ENCODE measurements at regions not wholly inside any gene's neighbourhood (a gene's known extent, or its start where the extent isn't known, plus 50 kb on each side); places are given as distances from the start of the nearest gene placed in this dataset.

GRCh38 chr1:86224651-86225310, 68.2 kb upstream of the COL24A1 start:
- intact Hi-C loops (cut with DNase I; ENCODE audit: low total_unique reads) = no loop called here
- no peak overlapping the region for H3K27ac ChIP-seq

GRCh38 chr1:86218859-86219258, 62.3 kb upstream of the COL24A1 start:
- H3K4me1 ChIP-seq = no peaks in the 10 kb centered on the region
- intact Hi-C loops (cut with DNase I; ENCODE audit: low total_unique reads) = no loop called here
- no peaks in the 10 kb centered on the region for H3K36me3 ChIP-seq
- DNase-seq (ENCODE audit: low spot score in 2 of 2) = no peak
- H3K4me3 ChIP-seq = no peak overlapping the region
- no peak overlapping the region for H3K27ac ChIP-seq
- H3K9me3 ChIP-seq = no peaks in the 10 kb centered on the region
- TF ChIP-seq POLR2A (IDR thresholded peaks at IDR 0.05) (no peak), POLR2AphosphoS5 (IDR thresholded peaks at IDR 0.05) (no peak)
- no peaks in the 10 kb centered on the region for H3K27me3 ChIP-seq

More at GRCh38 chr1:86224651-86225310, 68.2 kb upstream of the COL24A1 start:
- DNase-seq (ENCODE audit: low spot score in 2 of 2) = no peak
- no peak overlapping the region for H3K4me3 ChIP-seq
- no peaks in the 10 kb centered on the region for H3K27me3 ChIP-seq
- no peaks in the 10 kb centered on the region for H3K9me3 ChIP-seq
- H3K4me1 ChIP-seq = no peaks in the 10 kb centered on the region
- no peak for TF ChIP-seq POLR2A (IDR thresholded peaks at IDR 0.05)
- H3K36me3 ChIP-seq = no peaks in the 10 kb centered on the region

- no peak overlapping the region for H3K27ac ChIP-seq
- H3K4me1 ChIP-seq = no peaks in the 10 kb centered on the region
- no peaks in the 10 kb centered on the region for H3K27me3 ChIP-seq
- no peak for DNase-seq (ENCODE audit: low spot score in 2 of 2)
- H3K36me3 ChIP-seq = no peaks in the 10 kb centered on the region
- H3K4me3 ChIP-seq = no peak overlapping the region
- no peak for TF ChIP-seq POLR2A (IDR thresholded peaks at IDR 0.05)
- TF ChIP-seq CTCF (IDR thresholded peaks at IDR 0.05) = no peak
- no peak for TF ChIP-seq POLR2AphosphoS5 (IDR thresholded peaks at IDR 0.05)
- H3K9me3 ChIP-seq = no peaks in the 10 kb centered on the region
- intact Hi-C loops (cut with DNase I; ENCODE audit: low total_unique reads) = no loop called here
These were observed 58.0 kb upstream of the COL24A1 start for GRCh38 chr1:86214605-86215004.

GRCh38 chr1:86209346-86209745, 52.8 kb upstream of the COL24A1 start:
- H3K4me1 ChIP-seq = no peaks in the 10 kb centered on the region
- H3K36me3 ChIP-seq = no peaks in the 10 kb centered on the region
- intact Hi-C loops (cut with DNase I; ENCODE audit: low total_unique reads) = no loop called here
- no peak for TF ChIP-seq CTCF (IDR thresholded peaks at IDR 0.05)
- H3K9me3 ChIP-seq = no peaks in the 10 kb centered on the region
- DNase-seq (ENCODE audit: low spot score in 2 of 2) = no peak
- H3K27me3 ChIP-seq = no peaks in the 10 kb centered on the region
- H3K4me3 ChIP-seq = no peak overlapping the region
- no peak overlapping the region for H3K27ac ChIP-seq

GRCh38 chr1:86207323-86207722, 50.8 kb upstream of the COL24A1 start:
- no peak for TF ChIP-seq POLR2AphosphoS5 (IDR thresholded peaks at IDR 0.05)
- TF ChIP-seq CTCF (IDR thresholded peaks at IDR 0.05) = no peak
- no peak for TF ChIP-seq POLR2A (IDR thresholded peaks at IDR 0.05)
- DNase-seq (ENCODE audit: low spot score in 2 of 2) = no peak
- H3K9me3 ChIP-seq = no peaks in the 10 kb centered on the region
- no peaks in the 10 kb centered on the region for H3K4me1 ChIP-seq
- H3K27ac ChIP-seq = no peak overlapping the region
- intact Hi-C loops (cut with DNase I; ENCODE audit: low total_unique reads) = no loop called here
- H3K36me3 ChIP-seq = no peaks in the 10 kb centered on the region
- no peaks in the 10 kb centered on the region for H3K27me3 ChIP-seq
- H3K4me3 ChIP-seq = no peak overlapping the region
